Kidney (tissue), 13 donors: ENCODE measurements at regions not wholly inside any gene's neighbourhood (a gene's known extent, or its start where the extent isn't known, plus 50 kb on each side); places are given as distances from the start of the nearest gene placed in this dataset.

Experiments used
- DNase-seq, 5 donors: peaks; one replicate each; pipeline ENCODE4 v3.0.0-alpha.2; 2013 to 2020
- FAIRE-seq: peaks from 2 replicates; lab custom pipeline; 2012; peaks lifted over from hg19 to GRCh38; lab: Jason Lieb, UNC
- H3K27ac ChIP-seq, 2 donors: one replicate each; pipeline ENCODE4 v1.7.0; 2013; ENCODE audit warnings: low read depth in 2 of 2, low read length in 2 of 2, inconsistent platforms in 1 of 2
- H3K27me3 ChIP-seq: one replicate; pipeline ENCODE4 v1.7.1; 2013; ENCODE audit warnings: low read length, inconsistent platforms; ENCODE audit not compliant: control insufficient read depth, insufficient read depth
- H3K36me3 ChIP-seq, 3 donors: one replicate each; pipeline versions ENCODE4 v1.7.0 to v1.7.1; 2013; ENCODE audit warnings: low read length in 3 of 3, control low read depth in 1 of 3, inconsistent platforms in 1 of 3; ENCODE audit not compliant: insufficient read depth in 3 of 3, control insufficient read depth in 2 of 3
- H3K4me1 ChIP-seq, 3 donors: one replicate each; pipeline versions ENCODE4 v1.7.0 to v1.7.1; 2013; ENCODE audit warnings: low read length in 3 of 3, inconsistent platforms in 1 of 3, low read depth in 1 of 3; ENCODE audit not compliant: control insufficient read depth in 2 of 3, insufficient read depth in 2 of 3
- H3K4me3 ChIP-seq, 3 donors: one replicate each; pipeline versions ENCODE4 v1.7.0 to v1.8.1; 2013; ENCODE audit warnings: low read length in 3 of 3, control low read depth in 1 of 3, inconsistent platforms in 1 of 3
- H3K9ac ChIP-seq, 3 donors: one replicate each; pipeline versions ENCODE4 v1.7.0 to v1.7.1; 2013; ENCODE audit warnings: low read length in 3 of 3, control low read depth in 1 of 3, inconsistent platforms in 1 of 3
- H3K9me3 ChIP-seq, 3 donors: one replicate each; pipeline versions ENCODE4 v1.7.0 to v1.7.1; 2013; ENCODE audit warnings: low read length in 3 of 3, control low read depth in 1 of 3, inconsistent platforms in 1 of 3; ENCODE audit not compliant: control insufficient read depth in 2 of 3, insufficient read depth in 1 of 3
- CTCF ChIP-seq: IDR thresholded peaks from 3 replicates; pipeline ENCODE4 v1.5.1; 2012; ENCODE audit warnings: mild to moderate bottlenecking, moderate library complexity, borderline replicate concordance; ENCODE audit not compliant: insufficient read depth; ENCODE audit errors: extremely low read depth
- intact Hi-C: fragments of 100-400 bp; cut with DNase I; formaldehyde crosslinking; loops from one replicate; pipeline ENCODE4 v1.11.1; 2022
- donor health status: control.
- donor health status: control.
- donor health status: control.
- donor health status: control.
- donor health status: control.
- donor health status: DM: yes; HTN: yes; CAD: no.
- donor health status: Normal renal cell carcinoma (clear cell type).

- H3K36me3 ChIP-seq: no peaks in the 10 kb centered on the region
- no peak for TF ChIP-seq CTCF
- intact Hi-C loops: no loop called here
- H3K27me3 ChIP-seq: no peaks in the 10 kb centered on the region
- FAIRE-seq (no peak), DNase-seq (no peak)
- no peak overlapping the region for H3K9ac ChIP-seq
- H3K9me3 ChIP-seq: no peaks in the 10 kb centered on the region
- no peak overlapping the region for H3K4me3 ChIP-seq
- H3K4me1 ChIP-seq: no peaks in the 10 kb centered on the region
- no peak overlapping the region for H3K27ac ChIP-seq
These were observed 192.7 kb downstream of the GALR1 start for GRCh38 chr18:77442393-77442792.

GRCh38 chr18:77444385-77444784 lies 194.7 kb downstream of the GALR1 start:
- intact Hi-C loops: no loop called here
- H3K36me3 ChIP-seq: no peaks in the 10 kb centered on the region
- DNase-seq (peak in 1 of 5 donors; percentile 46), FAIRE-seq (no peak)
- H3K27me3 ChIP-seq: no peaks in the 10 kb centered on the region
- no peak overlapping the region for H3K27ac ChIP-seq
- H3K4me1 ChIP-seq: no peaks in the 10 kb centered on the region
- H3K9ac ChIP-seq: no peak overlapping the region
- TF ChIP-seq CTCF: no peak
- no peaks in the 10 kb centered on the region for H3K9me3 ChIP-seq
- H3K4me3 ChIP-seq: no peak overlapping the region

GRCh38 chr18:77448046-77448445 lies 198.4 kb downstream of the GALR1 start:
- DNase-seq: no peak
- no peak for FAIRE-seq

More at GRCh38 chr18:77448046-77448445, 198.4 kb downstream of the GALR1 start:
- no peak for TF ChIP-seq CTCF
- H3K27ac ChIP-seq: no peak overlapping the region
- intact Hi-C loops: no loop called here
- H3K36me3 ChIP-seq: no peaks in the 10 kb centered on the region
- H3K9me3 ChIP-seq: no peaks in the 10 kb centered on the region
- H3K4me3 ChIP-seq: no peak overlapping the region
- H3K9ac ChIP-seq: no peak overlapping the region
- no peaks in the 10 kb centered on the region for H3K27me3 ChIP-seq
- H3K4me1 ChIP-seq: no peaks in the 10 kb centered on the region
